Bronchial epithelial cell (primary cell): ENCODE measurements at regions not wholly inside any gene's neighbourhood (a gene's known extent, or its start where the extent isn't known, plus 50 kb on each side); places are given as distances from the start of the nearest gene placed in this dataset.

Source experiments
- DNase-seq: peaks from one replicate; pipeline ENCODE4 v3.0.0-alpha.2; 2010; ENCODE audit warnings: low read depth
- FAIRE-seq: peaks from 2 replicates; lab custom pipeline; 2011; peaks lifted over from hg19 to GRCh38; lab: Jason Lieb, UNC
- H3K27me3 ChIP-seq: 2 replicates; pipeline ENCODE4 v1.5.1; 2011; ENCODE audit warnings: low read length; ENCODE audit not compliant: control insufficient read depth, insufficient read depth
- H3K36me3 ChIP-seq: 2 replicates; pipeline ENCODE4 v1.5.1; 2011; ENCODE audit warnings: low read length; ENCODE audit not compliant: control insufficient read depth, insufficient read depth
- H3K4me3 ChIP-seq: 2 replicates; pipeline ENCODE4 v1.5.1; 2011; ENCODE audit warnings: mild to moderate bottlenecking, low read depth, low read length, control low read depth
- CTCF ChIP-seq: IDR thresholded peaks from 2 replicates; pipeline ENCODE4 v1.5.1; 2011; ENCODE audit warnings: mild to moderate bottlenecking, moderate library complexity, low read length, control low read depth, inconsistent platforms; ENCODE audit not compliant: insufficient read depth, severe bottlenecking

DNA sequence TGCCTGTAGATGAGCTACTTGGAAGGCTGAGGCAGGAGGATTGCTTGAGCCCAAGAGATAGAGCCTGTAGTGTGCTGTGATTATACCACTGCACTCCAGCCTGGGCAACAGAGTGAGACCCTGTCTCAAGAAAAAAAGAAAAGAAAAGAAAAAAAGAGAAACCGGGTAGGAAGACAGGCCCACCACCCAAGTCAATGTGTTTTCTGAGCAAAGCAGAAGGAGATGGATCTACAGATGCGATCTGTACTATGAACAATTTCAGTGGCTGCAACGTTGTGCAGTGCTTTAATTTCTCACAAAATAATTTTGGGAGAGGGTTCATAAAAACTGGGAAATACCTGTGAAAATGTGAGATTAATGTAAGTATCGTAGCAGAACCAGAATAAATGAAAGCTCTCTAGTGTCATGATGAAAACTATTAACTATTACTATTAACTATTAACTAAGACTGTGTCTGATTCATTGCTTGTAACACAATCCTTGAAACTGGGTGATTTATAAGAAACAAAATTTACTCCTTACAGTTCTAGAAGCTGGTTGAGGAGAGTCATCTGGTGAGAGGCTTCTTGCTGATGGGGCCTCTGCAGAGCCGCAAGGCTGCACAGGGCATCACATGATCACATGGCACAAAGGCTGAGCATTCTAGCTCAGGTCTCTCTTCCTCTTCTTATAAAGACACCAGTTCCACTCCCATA, 233.1 kb upstream of the ZNF217 start:
- Histone ChIP-seq H3K36me3 (no peaks in the 10 kb centered on the region), H3K27me3 (no peaks in the 10 kb centered on the region), H3K4me3 (no peak overlapping the region)
- no peak for TF ChIP-seq CTCF
- DNase-seq (peak; percentile 32), FAIRE-seq (no peak)

DNA sequence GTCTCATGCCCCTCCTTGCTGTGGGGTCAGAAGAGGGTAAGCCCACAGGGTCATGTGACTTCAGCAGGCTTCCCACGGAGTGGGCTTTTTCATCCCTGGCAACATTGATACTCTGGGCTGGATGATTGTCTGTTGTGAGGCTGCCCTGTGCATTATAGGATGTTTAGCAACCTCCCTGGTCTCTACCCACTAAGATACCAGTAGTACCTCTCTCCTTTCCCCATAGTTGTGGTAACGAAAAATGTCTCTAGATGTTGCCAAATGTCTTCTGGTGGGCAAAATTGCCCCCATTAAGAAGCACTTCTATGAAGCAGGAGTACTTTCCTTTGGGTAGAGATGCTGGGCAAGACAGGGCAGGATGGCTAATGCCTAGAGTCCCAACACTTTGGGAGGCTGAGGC, 232.5 kb upstream of the ZNF217 start:
- H3K4me3 ChIP-seq = no peak overlapping the region
- no peak for TF ChIP-seq CTCF
- no peaks in the 10 kb centered on the region for H3K36me3 ChIP-seq
- no peaks in the 10 kb centered on the region for H3K27me3 ChIP-seq
- FAIRE-seq = no peak
- DNase-seq = no peak

DNA sequence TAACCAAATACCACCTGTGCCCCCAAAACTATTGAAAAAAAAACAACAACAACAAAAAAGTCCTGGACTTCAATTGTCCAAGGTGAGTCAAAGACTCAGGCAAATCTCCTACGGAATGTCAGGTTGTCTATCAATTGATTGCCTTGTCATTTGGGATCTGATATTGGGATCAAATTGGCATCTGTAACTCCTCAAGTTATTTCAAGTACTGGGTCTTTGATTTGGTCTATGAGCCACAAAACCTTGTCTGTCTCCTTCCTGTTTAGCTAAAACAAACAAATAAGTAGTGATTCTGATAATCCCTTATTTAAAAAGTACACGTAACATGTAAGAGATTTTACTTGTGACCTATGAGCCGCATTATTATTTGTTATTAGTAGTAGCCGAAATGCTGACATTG, 231.6 kb upstream of the ZNF217 start:
- no peak for DNase-seq
- no peak for FAIRE-seq
- Histone ChIP-seq H3K27me3 (no peaks in the 10 kb centered on the region), H3K36me3 (no peaks in the 10 kb centered on the region), H3K4me3 (no peak overlapping the region)
- TF ChIP-seq CTCF = no peak

GRCh38 chr20:53824779-53825178, 231.1 kb upstream of the ZNF217 start:
- no peak overlapping the region for H3K4me3 ChIP-seq
- FAIRE-seq (no peak), DNase-seq (no peak)
- no peaks in the 10 kb centered on the region for H3K27me3 ChIP-seq
- no peak for TF ChIP-seq CTCF
- H3K36me3 ChIP-seq = no peaks in the 10 kb centered on the region

DNA sequence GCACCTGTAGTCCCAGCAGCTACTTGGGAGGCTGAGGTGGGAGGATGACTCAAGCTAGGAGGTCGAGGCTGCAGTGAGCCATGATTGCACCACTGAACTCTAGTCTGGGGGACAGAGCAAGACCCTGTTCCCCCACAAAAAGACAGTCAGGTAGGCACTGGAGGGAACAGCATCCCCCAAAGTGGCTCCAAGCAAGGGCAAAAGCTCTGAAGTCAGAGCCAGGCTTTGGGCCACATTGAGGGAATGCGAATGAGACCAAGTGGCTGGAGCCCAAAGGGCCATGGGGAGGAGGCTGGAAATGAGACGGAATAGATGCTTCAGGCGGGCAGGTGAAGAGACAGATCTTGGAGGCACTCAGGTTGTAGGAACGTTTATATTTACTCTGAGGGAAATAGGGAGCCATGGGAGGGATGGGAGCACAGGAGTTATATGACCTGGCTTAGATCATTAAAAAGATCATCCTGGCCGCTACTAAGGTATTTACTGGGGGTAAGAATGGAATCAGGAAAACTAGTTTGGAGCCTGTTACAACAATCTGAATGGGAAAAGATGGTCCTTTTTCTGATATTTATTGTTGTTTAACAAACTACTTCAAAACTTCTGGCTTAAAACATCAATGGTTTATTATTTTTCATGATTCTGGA, 229.6 kb upstream of the ZNF217 start:
- no peak overlapping the region for H3K4me3 ChIP-seq
- no peak for DNase-seq
- FAIRE-seq = no peak
- H3K36me3 ChIP-seq = no peaks in the 10 kb centered on the region
- H3K27me3 ChIP-seq = no peaks in the 10 kb centered on the region
- TF ChIP-seq CTCF = no peak
